Suppressor macrophage treated with lipopolysaccharide for 4 hours (primary cell): ENCODE measurements at regions not wholly inside any gene's neighbourhood (a gene's known extent, or its start where the extent isn't known, plus 50 kb on each side); places are given as distances from the start of the nearest gene placed in this dataset.
"Not testable (repeated sequence)": the region's sequence is repeated elsewhere in the genome, so short reads cannot be mapped to it uniquely, and the experiment has no call there.

Experiments
- DNase-seq: peaks from one replicate; pipeline ENCODE4 v3.0.0-alpha.2; 2020

DNA sequence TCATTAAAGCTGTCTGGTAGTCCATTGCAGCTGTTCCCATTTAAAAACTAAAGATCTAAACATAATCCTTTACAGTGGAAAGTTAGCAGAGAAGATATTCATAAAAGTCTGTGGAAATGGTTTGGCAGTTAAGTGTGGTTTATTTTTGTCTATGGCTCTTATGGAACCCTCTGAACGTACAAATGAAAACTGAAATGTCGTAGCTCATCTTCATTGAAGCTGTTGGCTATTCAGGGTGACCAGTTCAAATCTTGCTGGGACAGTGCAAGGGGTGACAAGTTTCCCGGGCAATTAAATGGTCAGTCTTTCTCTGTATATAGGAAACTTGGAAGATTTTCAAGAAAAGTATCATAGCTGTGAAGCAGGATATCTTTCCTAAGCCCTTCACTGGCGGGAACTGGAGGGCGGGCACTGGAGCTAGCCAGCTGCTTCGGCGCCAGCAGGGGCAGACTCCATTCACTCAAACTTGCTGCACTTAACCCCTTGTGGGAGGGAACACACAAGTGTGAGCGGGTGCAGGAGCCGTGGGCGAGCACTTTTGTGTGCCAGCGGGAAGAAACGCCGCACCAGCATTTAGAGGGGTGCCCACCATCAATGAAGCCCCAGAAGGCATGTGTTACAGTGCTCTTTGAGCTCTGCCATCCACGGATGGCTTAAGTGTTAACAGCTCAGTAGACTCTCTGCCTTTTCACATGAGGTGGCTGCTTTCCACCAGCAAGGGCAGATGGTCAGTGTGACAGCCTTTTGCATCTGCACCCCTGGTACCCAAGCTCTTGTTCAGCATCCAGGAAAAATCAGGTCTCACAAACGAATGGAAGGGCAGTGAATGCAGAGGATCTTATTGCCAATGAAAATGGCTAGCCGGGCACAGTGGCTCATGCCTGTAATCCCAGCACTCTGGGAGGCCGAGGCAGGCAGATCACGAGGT is 232.1 kb upstream of the KAZN start:
- DNase-seq = no peak

DNA sequence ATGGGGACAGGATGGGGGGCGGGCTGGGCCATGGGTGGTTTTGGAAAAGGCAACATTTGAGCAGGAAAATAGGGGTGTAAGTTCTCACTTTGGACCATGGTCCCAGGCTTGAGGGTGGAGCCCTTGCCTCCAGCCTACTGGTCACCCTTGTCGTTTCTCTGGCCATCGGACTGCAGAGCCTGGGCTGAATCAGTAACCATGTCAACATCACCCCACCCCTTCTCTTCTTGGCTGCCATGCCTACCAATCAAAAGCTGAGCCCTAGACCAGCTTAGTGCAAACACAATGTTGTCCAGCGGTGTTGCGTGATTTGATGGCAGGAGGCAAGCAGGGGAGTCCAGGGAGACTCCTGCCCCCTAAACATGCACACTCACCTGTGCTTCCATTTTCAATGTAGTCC is 231.0 kb upstream of the KAZN start:
- no peak for DNase-seq

DNA sequence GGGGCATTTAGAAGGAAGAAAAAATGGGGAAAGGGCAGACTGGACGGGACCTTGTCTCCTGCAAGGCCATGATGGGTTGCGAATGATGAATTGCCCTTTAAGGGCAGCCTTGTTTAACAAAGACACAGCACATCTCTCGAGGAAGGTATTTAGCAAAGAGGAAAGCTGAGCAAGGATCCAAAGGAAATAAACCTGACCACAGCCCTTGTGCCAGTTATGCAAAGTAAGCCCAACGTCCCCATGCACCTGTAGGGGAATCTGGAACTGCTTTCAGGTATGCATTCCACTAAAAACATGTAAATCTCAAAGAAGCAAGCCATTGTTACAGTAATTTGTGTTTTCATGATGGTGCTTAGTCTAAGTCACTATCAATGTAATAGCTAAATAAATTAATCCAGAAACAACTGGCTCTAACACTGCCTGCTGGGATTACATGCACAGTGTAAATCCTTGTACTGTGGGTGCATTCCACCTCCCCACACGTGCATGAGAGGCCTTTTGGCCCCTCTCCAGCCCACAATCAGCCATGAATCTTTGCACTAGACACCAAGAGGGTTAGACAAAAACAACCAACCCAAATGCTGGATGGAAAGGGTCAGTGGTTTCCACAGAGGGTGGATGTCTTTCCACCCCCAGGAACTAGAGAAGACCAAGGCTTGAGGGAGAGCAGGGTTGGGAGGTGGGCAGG is 228.8 kb upstream of the KAZN start:
- no peak for DNase-seq

DNA sequence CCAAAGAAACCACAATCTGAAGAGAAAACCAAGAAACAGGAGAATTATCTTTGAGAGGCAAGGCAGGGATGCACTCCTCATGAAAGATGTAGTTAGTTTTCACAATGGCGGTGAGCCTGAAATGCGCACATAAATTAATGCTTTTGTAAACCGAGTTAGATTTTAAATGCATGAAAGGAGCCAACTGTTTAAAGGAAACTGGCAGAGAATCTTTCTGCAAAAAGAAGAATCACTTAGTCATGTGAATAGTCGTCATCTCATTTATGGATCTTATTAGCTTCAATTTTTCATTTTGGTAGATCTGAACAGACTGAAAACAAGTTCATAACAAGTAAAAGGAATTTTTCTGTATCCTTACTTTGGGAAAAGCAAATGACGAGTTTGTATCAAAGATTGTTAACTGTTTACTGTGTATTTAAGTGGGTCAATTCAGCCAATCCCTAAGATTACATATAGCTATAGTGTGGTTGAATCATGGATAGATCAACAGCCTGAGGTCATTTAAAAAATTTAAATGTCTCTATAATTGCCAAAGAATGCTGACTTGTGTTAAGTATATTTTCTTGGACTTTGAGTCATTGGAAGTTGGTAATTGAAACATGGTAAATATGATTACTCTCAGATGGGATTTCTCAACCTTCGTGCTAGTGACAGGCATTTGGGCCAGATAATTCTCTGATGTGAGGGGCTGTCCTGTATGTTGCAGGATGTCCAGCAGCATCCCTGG is 226.6 kb upstream of the KAZN start:
- DNase-seq = no peak

DNA sequence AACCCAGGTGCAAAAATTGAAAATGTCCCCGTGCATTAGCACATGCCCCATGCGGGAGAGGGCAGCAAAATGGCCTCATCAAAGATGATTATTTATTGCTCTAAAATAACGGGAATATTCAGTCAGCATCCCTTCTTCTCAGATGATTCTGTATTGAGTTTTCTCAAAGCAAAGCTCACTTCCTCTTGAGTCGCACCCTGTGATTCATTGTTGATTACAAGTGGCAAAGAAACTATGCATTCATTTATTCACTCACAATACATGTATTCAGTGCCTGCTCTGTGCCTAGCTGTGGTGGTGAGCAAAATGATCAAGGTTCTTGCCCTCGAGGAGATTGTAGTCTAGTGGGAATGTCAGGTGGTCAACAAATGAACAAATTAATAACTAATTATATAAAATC is 226.0 kb upstream of the KAZN start:
- DNase-seq = no peak

DNA sequence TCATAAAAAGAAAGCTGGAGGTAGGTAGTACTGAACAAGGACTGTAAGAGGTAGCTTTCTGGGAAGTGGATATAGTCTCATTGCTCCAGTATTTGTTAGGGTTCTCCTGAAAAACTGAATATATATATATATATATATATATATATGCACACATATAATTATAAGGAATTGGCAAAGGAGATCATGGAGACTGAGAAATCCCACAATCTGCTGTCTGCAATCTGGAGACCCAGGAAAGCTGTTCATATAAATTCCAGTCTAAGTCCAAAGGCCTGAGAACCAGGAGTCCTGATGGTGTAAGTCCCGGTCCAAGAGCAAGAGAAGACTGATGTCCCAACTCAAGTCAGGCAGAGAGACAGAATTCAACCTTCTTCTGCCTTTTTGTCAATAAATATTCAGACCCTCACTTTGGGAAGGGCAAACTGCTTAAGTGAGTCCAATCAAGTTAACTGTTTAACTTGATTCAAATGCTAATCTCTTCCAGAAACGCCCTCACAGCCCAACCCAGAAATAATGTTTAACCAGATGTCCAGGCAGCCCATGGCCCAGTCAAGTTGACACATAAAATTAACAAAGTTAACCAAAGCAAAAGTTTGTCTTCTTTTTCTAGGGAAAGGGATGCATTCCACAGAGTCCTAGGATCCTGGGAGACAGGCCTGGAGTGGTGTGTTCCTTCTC is 225.3 kb upstream of the KAZN start:
- DNase-seq = no peak

DNA sequence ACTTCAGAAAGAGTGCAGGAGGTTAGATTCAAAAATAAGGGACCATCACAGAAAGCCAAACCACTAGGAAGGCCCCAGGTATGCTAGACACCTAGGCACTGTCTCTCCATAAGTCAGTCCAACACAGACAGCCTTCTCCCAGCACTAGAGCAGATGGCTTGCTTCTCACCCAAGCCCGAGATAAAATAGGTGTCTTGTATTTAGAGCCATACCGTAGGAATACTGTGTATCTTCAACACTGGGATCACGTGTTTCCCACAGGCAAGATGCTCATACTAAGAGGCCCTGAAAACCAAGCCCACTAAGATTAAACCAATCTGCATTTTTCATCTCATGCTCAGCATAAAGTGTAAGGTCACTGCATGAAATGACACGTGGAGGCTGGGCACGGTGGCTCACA is 223.3 kb upstream of the KAZN start:
- DNase-seq = no peak

DNA sequence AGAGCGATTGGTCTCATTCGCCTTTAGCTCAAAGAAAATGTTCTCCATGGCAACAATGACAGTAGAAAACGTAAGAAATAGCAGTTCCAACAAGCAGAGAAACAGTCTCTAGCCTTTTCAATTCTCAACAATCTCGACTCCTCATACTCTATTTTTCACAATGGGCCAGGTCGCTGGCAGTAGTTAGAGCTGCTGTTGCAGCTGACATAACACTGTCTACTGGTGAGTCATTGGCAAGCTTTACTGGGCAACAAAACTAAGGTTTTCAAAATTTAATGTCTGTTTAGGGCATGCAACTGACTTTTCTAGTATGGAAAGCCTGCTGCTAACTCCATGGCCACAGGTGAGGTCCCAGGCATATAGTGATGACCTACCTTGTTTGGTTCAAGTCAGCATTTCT is 221.1 kb upstream of the KAZN start:
- DNase-seq = no peak

DNA sequence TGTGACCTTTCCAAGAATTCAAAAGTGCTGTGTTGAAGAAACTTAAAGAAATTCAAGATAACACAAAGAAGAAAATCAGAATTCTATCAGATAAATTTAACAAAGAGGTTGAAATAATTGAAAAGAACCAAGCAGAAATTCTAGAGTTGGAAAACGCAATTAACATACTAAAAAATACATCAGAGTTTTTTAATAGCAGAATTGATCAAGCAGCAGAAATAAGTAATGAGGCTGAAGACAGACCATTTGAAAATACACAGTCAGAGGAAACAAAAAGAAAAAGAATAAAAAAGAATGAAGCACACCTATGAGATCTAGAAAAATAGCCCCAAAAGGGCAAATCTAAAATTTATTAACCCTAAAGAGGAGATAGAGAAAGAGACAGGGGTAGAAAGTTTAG is 218.1 kb upstream of the KAZN start:
- no peak for DNase-seq

DNA sequence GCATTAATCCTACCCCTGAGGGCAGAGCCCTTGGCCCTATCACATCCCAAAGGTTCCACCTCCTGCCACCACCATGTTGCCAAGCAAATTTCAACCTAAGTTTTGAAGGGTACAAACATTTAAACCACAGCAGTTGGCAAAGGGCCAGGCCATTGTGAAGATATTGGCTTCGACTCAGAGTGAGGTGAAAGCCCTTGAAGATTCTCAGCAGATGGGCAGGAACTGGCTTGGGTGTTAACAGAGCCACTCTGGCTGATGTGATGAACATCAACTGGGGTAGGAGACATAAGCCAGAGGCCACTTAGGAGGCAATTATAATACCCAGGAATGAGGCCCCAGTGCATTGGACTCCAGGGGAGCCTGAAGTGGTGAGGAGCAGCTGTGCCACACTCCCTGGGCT is 207.7 kb upstream of the KAZN start:
- no peak for DNase-seq

DNA sequence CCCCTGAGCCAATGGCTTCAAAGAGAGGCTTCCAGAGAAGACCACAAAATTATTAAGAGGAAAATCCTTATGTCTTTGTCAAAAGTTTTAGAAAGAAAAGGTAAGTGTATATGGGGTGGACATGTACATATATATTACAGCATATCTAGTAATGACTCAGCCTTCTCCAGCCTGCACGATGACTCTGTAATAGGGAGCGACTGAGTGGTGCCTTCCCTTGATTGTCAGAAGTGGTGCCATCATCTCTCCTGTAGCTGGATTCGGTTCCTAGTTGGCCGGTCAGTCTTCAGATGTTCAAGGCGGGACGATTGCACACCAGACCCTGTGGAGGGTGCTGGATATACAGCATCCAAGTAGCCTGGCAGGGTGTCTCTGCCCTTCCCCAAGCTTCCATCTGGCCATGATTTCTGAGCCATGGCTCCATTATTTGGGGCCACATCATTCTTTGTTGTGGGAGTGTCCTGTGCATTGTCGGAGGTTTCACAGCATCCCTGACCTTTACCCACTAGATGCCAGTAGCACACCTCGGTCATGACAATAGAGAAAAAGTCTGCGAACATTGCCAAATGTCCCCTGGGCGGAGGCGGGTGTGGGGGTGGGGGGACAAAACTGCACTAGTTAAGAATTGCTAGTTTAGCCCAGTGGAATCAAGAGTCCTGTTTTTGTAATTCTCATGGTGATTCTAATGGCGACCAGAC is 206.2 kb upstream of the KAZN start:
- DNase-seq = no peak

DNA sequence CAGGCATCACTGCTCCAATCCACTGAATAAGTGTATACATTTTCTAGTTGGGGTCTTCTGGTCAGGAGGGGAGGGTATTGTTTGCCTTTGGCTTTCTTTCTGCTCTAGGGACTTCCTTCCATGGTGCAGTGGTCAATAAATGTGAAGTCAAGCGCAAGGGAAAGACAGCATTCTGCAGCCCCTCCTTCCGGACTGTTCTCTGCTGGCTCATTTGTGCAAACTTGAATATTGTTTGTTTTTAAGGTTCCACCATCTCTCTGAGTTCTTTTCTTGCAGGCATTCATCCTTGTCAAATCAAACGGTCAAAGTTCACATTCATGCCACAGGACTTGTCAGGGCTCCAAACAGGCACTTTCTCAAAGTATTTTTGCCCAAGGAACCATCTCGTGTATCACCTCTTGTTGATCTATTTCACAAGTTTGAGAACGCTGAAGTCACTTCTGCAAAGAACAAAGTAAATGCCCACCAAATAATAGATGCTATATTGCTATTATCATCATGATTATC is 205.6 kb upstream of the KAZN start:
- DNase-seq = no peak

DNA sequence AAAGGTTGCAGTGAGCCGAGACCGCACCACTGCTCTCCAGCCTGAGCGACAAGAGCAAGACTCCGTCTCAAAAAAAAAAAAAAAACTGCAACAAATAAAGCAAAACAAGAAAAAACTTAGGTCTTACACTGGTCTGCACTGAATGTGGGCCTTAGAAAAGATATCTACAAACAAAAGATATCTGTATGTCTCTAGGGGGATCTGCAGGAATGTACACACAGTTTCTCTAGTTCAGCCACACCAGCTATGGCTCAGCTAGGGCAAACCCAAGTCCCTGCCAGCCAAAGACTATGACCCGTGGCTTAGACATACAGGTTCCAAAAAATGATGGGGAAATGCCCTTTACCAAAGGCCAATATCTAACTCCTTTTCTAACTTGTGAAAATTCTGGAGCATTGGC is 202.4 kb upstream of the KAZN start:
- no peak for DNase-seq

DNA sequence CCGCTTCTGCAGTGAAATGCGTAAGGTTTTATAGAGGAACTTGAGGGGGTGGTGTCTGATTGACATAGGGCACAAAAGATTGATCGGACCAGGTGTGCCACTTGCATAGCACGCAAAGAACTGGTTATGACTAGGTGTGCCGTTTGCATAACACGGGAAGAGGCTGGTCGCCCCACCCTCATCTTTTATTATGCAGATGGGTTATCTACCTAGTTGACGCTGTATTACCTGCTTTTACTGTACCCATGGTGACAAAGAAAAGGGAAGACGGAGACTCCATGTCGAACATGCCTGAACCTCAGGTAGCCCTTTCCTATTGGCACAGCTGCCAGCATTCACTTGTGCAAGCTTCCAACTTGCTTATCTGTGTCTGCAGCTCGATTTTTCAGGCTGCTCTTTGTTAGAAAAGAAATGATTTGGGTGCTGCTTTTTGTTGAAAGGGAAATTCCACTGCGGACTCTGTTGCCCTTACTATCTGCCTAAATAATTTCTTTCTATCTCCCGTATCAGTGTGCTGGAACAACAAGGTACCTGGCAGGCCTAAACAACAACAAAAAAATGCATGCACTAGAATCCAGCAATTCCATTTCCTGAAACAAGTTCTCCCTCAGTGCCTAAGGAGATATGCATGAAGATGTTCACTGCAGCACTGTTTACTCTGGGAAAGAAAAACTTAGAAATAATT is 194.4 kb upstream of the KAZN start:
- DNase-seq = no peak

DNA sequence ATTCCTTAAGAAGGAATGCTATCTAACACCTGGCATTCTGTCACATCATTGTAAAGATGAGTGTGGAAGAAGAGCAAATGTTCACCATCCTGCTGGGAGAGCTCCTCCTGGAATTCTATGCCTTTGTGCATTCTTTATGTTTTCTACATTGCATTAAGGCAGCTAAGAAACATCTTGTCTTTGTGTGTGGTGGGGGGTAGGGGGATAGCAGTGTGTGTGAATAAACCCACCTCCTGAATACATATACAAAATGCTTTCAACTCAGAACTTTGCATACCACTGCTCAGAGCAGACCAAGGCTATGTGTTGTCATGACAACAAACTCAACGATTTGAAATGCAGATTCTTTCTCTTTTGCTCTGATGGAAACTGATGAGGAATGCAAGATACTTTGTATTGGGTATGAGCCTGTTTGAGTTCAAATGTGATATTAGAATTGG is 193.6 kb upstream of the KAZN start:
- no peak for DNase-seq

DNA sequence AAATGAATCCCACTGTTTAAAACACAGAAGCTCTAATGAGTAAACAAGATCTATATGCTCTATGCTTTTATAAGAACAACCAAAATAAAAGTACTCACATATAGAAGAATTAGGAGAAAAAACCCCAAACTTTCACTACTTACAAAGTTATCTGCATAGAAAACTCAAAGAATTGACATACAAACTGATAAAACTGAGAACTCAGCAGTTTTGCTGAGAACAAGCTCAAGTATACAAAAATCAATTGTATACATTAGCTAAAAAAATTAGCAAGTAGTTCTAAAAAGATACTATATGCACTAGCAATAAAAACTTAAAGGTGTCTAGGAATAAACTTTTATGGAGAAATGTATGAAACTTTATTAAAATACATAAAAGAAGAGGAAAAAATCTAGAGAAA is 186.2 kb upstream of the KAZN start:
- DNase-seq = no peak

DNA sequence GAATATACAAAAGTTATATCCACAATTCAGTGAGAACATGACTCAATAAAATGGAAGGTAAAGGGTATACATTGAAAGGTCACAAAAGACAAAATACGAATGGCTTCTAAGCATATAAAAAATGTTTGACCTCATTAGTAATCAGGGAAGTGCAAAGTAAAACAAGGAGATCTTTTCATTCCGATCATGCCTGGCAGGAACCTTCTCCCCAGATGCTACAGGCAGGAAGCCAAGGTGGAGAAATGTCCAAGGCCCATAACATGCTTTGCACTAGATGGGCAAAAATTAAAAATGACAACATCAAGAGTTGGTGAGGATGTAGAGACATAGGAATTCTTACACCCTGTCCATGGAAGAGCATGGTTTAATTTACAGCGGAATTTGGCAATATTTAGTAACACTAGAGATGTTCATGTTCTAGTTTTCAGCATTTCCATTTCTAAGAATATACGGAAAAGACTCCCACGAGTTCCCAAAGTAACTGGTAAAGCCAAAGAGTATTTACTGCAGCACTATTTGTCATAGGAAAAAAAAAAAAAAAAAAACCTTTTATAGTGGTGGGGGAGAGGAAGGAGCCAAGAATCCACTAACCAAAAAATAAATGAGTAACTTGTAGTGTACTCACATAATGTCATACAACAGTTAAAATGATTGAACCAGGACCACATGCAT is 184.5 kb upstream of the KAZN start:
- no peak for DNase-seq

DNA sequence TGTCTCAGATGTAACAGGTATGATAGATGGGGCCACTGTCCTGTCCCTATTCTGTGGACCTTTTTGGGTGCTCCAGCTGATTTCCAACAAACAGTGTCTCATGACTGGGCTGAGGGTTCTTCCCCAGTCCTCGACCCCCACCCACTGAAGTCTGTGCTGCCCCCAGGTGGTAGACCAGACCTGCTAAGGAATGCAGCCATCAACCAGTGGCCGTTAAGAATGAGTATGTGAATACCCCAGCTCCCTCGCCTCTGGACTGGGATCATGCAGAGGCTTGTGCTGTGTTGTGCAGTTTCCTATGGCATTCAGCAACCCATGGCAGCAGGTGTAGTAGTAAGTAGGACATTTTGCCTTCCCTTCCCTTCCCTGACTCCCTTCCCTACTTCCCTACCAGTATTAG is 183.1 kb upstream of the KAZN start:
- DNase-seq = no peak

DNA sequence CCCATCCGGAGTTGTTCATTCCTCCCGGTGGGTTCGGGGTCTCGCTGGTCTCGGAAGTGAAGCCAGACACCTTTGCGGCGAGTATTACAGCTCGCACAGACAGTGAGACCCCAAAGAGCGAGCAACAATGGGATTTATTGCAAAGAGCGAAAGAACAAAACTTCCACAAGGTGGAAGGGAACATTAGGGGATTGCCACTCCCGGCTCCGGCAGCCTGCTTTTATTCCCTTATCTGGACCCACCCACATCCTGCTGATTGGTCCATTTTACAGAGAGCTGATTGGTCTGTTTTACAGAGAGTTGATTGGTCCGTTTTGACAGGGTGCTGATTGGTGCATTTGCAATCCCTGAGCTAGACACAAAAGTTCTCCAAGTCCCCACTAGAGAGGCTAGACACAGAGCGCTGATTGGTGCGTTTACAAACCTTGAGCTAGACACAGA is 178.7 kb upstream of the KAZN start:
- DNase-seq = not testable (repeated sequence)

DNA sequence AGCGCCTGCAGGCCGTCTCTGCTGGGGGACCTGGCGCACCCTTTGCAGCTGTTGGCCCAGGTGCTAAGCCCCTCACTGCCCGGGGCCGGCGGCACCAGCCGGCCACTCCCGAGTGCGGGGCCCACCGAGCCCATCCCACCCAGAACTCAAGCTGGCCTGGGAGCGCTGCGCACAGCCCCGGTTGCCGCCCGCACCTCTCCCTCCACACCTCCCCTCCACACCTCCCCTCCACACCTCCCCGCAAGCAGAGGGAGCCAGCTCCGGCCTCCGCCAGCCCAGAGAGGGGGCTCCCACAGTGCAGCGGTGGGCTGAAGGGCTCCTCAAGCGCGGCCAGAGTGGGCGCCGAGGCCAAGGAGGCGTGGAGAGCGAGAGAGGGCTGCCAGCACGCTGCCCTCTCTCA is 177.8 kb upstream of the KAZN start:
- DNase-seq = no peak
